Esophagus muscularis mucosa (tissue), 4 donors: ENCODE measurements at regions not wholly inside any gene's neighbourhood (a gene's known extent, or its start where the extent isn't known, plus 50 kb on each side); places are given as distances from the start of the nearest gene placed in this dataset.

Experiments used
- DNase-seq: peaks from one replicate; pipeline ENCODE4 v3.0.0-alpha.2; 2017; ENCODE audit errors: extremely low spot score
- H3K27ac ChIP-seq, 4 donors: fragments of 200-600 bp; sonication (generic); replicated peaks in 1 of 4; 1 replicate in 3 of 4; 2 replicates in 1 of 4; pipeline ENCODE4 v1.5.1; 2016 to 2019; ENCODE audit warnings: mild to moderate bottlenecking in 1 of 4
- H3K27me3 ChIP-seq, 4 donors: fragments of 200-600 bp; sonication (generic); one replicate each; pipeline versions ENCODE4 v1.5.1 to v1.6.0; 2016 to 2019
- H3K36me3 ChIP-seq, 4 donors: fragments of 200-600 bp; sonication (generic); one replicate each; pipeline ENCODE4 v1.5.1; 2016 to 2019
- H3K4me1 ChIP-seq, 4 donors: fragments of 200-600 bp; sonication (generic); one replicate each; pipeline ENCODE4 v1.5.1; 2016 to 2019
- H3K4me3 ChIP-seq, 4 donors: fragments of 200-600 bp; sonication (generic); 1 replicate in 2 of 4; 2 replicates in 2 of 4; pipeline ENCODE4 v1.5.1; 2016 to 2019; ENCODE audit warnings: mild to moderate bottlenecking in 4 of 4, moderate library complexity in 1 of 4
- H3K9me3 ChIP-seq, 4 donors: fragments of 200-600 bp; sonication (generic); 1 replicate in 3 of 4; 2 replicates in 1 of 4; pipeline ENCODE4 v1.5.1; 2016 to 2019
- CTCF ChIP-seq, 3 experiments: fragments of 200-600 bp in 2 of 3; fragments of 450-650 bp in 1 of 3; sonication (generic) in 2 of 3; IDR thresholded peaks; one replicate each; pipeline ENCODE4 v1.5.1; 2017 to 2019; ENCODE audit warnings: antibody characterized with exemption in 3 of 3, mild to moderate bottlenecking in 2 of 3, moderate library complexity in 1 of 3
- EP300 ChIP-seq: sonication (generic); formaldehyde crosslinking; IDR thresholded peaks from one replicate; pipeline ENCODE4 v1.6.1; 2017; ENCODE audit warnings: antibody characterized with exemption
- POLR2A ChIP-seq: fragments of 450-650 bp; IDR thresholded peaks from one replicate; pipeline ENCODE4 v1.6.1; 2017; ENCODE audit warnings: antibody characterized with exemption, moderate library complexity, mild to moderate bottlenecking, low read depth
- POLR2AphosphoS5 ChIP-seq, 2 donors: sonication (generic); formaldehyde crosslinking; IDR thresholded peaks; one replicate each; pipeline ENCODE4 v1.6.1; 2017; ENCODE audit warnings: antibody characterized with exemption in 2 of 2
- WGBS: methylation state at CpG from one replicate; pipeline ENCODE4 v1.1.5; 2018; 5-methylcytosine and 5-hydroxymethylcytosine counted together
- intact Hi-C: fragments of 100-400 bp; cut with DNase I; formaldehyde crosslinking; loops from one replicate; pipeline ENCODE4 v1.15.1; 2023

GRCh38 chr7:12800486-12800885, 113.1 kb downstream of the ARL4A start:
- no peak for TF ChIP-seq CTCF (IDR thresholded peaks at IDR 0.05)
- no peak for TF ChIP-seq POLR2AphosphoS5 (IDR thresholded peaks at IDR 0.05)
- no peak overlapping the region for H3K27ac ChIP-seq
- intact Hi-C loops = no loop called here
- no peaks in the 10 kb centered on the region for H3K36me3 ChIP-seq
- no peaks in the 10 kb centered on the region for H3K9me3 ChIP-seq
- H3K4me3 ChIP-seq = no peak overlapping the region
- H3K4me1 ChIP-seq = peaks cover 0 to 14% (median 0%) of the 10 kb centered on the region in 4 donors
- 82% methylated on average over 3 of the region's 3 CpGs for WGBS
- no peaks in the 10 kb centered on the region for H3K27me3 ChIP-seq
- no peak for DNase-seq

- no peaks in the 10 kb centered on the region for H3K27me3 ChIP-seq
- intact Hi-C loops = no loop called here
- TF ChIP-seq POLR2A (no peak), POLR2AphosphoS5 (IDR thresholded peaks at IDR 0.05) (no peak), EP300 (no peak), CTCF (IDR thresholded peaks at IDR 0.05) (no peak)
- H3K36me3 ChIP-seq = no peaks in the 10 kb centered on the region
- no peaks in the 10 kb centered on the region for H3K9me3 ChIP-seq
- no peak overlapping the region for H3K4me3 ChIP-seq
- H3K4me1 ChIP-seq = peaks cover 0 to 14% (median 0%) of the 10 kb centered on the region in 4 donors
- 95% methylated on average over 4 of the region's 4 CpGs for WGBS
- H3K27ac ChIP-seq = no peak overlapping the region
- no peak for DNase-seq
These were observed 113.7 kb downstream of the ARL4A start for GRCh38 chr7:12801107-12801506.

GRCh38 chr7:12802070-12802469, 114.6 kb downstream of the ARL4A start:
- intact Hi-C loops = no loop called here
- no peak overlapping the region for H3K27ac ChIP-seq
- TF ChIP-seq POLR2AphosphoS5 (IDR thresholded peaks at IDR 0.05) (no peak), CTCF (IDR thresholded peaks at IDR 0.05) (no peak), POLR2A (no peak), EP300 (no peak)

GRCh38 chr7:12803542-12803941, 116.1 kb downstream of the ARL4A start:
- no peak for DNase-seq
- TF ChIP-seq POLR2AphosphoS5 (IDR thresholded peaks at IDR 0.05) = no peak
- no peak for TF ChIP-seq POLR2A
- no peak for TF ChIP-seq CTCF (IDR thresholded peaks at IDR 0.05)
- TF ChIP-seq EP300 = no peak
- WGBS = 70% methylated on average over 7 of the region's 7 CpGs
- H3K4me3 ChIP-seq = no peak overlapping the region
- no peak overlapping the region for H3K27ac ChIP-seq
- no peaks in the 10 kb centered on the region for H3K27me3 ChIP-seq
- H3K4me1 ChIP-seq = peaks cover 0 to 14% (median 0%) of the 10 kb centered on the region in 4 donors
- no peaks in the 10 kb centered on the region for H3K9me3 ChIP-seq
- intact Hi-C loops = no loop called here
- H3K36me3 ChIP-seq = no peaks in the 10 kb centered on the region

More at GRCh38 chr7:12802070-12802469, 114.6 kb downstream of the ARL4A start:
- H3K36me3 ChIP-seq = no peaks in the 10 kb centered on the region
- H3K4me3 ChIP-seq = no peak overlapping the region
- DNase-seq = no peak
- 81% methylated on average over 2 of the region's 2 CpGs for WGBS
- no peaks in the 10 kb centered on the region for H3K27me3 ChIP-seq
- H3K9me3 ChIP-seq = no peaks in the 10 kb centered on the region
- peaks cover 0 to 14% (median 0%) of the 10 kb centered on the region in 4 donors for H3K4me1 ChIP-seq

- intact Hi-C loops = no loop called here
- Histone ChIP-seq H3K4me3 (no peak overlapping the region), H3K27me3 (no peaks in the 10 kb centered on the region), H3K4me1 (peaks cover 0 to 14% (median 0%) of the 10 kb centered on the region in 4 donors), H3K27ac (no peak overlapping the region), H3K9me3 (no peaks in the 10 kb centered on the region), H3K36me3 (no peaks in the 10 kb centered on the region)
- WGBS = 78% methylated on average over 1 of the region's 1 CpG
- DNase-seq = no peak
- TF ChIP-seq CTCF (IDR thresholded peaks at IDR 0.05) (no peak), POLR2AphosphoS5 (IDR thresholded peaks at IDR 0.05) (no peak), EP300 (no peak), POLR2A (no peak)
These were observed 118.1 kb downstream of the ARL4A start for GRCh38 chr7:12805518-12805928.
